Femur (tissue), 1 donor: ENCODE measurements at regions not wholly inside any gene's neighbourhood (a gene's known extent, or its start where the extent isn't known, plus 50 kb on each side); places are given as distances from the start of the nearest gene placed in this dataset.

ENCODE experiments used
- DNase-seq: peaks from one replicate; pipeline ENCODE4 v3.0.0-alpha.2; 2017

- no peak for DNase-seq
Observed at GRCh38 chr9:79809316-79809876, 237.6 kb downstream of the TLE4 start.

DNA sequence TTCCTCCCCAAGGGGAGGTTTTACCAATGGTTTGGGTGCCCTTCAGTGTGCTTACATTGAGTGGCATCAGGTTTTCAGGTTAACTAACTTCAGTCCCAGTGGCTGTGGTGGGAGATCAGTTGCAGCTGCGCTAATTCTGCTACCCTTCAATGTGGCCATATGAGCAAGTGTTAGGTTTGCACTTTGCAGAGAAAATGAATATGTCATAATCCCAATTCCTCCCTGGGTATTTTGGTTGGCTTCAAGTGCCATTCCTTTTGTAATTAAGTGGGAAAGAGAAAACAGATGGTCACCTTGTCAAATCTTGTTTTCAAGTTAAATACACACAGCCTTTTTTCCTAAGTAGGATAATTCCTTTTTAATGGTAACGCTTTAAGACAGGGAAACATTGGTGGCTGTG, 236.2 kb downstream of the TLE4 start:
- no peak for DNase-seq

GRCh38 chr9:79806086-79806485, 234.3 kb downstream of the TLE4 start:
- no peak for DNase-seq

DNA sequence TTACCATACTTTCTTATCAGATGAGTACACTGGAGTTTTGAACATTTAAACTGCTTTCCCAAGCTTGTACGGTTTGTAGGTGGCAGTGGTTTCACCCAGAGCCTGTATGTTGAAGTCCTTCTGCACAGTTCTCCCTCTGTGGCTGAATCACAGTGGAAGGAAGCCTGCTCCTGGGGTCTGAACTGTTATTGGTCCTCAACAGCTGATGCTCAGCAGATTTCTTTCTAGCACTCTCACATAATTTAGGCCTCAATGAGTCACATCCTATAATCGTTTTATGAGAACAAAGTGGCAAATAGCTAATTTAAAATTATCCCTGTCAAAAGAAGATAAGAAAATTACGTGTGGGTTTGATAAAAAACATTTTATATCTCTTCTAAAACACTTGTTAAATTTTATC, 229.7 kb downstream of the TLE4 start:
- DNase-seq, result no peak

- DNase-seq, result no peak
Observed at GRCh38 chr9:79800578-79800977, 228.8 kb downstream of the TLE4 start.

GRCh38 chr9:79799691-79800335, 228.0 kb downstream of the TLE4 start:
- DNase-seq, result peak; percentile 58

DNA sequence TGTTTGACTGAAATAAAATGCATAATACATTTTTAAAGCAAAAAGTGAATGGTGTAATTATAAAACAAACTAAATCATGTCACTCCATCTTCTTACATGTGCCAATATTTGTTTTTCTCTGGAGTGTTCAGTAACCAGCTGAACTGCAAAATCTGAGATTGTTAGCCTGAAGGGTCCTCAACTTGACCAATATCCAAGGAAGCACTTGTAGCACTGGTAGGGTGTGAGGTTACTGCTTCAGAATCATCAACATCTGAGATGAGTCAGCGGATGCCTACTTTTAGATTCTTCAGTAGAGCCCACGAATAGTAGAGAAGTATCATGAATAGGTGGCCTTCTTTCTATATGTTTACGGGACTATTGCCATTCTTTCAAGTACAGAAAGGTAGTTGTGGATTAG, 226.7 kb downstream of the TLE4 start:
- no peak for DNase-seq

- no peak for DNase-seq
Observed at GRCh38 chr9:79796411-79796810, 224.6 kb downstream of the TLE4 start.

DNA sequence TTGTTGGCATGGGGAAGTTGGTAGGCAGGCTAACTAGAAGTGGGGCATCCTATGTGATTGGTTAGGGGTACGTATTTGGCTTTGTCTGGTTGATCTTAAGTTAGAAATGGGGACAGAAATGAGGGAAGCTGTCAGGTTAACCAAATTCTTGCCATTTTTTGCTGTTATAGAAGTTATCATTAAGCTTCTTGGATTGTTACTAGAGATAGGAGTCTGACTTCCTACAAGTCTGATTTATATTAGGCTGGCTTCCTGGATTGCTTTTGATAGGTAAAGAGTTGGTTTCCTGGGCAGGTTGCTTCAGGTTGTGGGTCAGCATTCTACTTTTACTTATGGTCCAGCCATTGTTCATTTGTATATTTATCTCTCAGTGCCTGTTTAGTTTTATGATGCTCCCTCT, 216.9 kb downstream of the TLE4 start:
- DNase-seq, result no peak

DNA sequence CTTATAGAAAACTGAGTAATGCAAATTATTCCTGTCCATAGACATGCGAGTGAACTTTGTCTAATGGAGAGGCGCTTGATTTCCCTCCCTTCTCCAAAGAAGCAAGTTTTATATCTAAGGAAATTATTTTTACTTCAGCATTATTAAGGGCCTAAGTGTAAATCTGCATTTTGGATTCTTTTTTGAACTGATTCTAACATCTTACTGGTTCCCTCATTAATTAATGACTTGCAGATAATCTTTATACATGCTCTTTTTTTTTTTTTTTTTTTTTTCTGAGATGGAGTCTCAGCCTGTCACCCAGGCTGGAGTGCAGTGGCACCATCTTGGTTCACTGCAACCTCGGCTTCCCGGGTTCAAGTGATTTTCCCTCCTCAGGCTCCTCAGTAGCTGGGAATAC, 209.5 kb downstream of the TLE4 start:
- no peak for DNase-seq

GRCh38 chr9:79780559-79780958, 208.8 kb downstream of the TLE4 start:
- DNase-seq, result no peak

DNA sequence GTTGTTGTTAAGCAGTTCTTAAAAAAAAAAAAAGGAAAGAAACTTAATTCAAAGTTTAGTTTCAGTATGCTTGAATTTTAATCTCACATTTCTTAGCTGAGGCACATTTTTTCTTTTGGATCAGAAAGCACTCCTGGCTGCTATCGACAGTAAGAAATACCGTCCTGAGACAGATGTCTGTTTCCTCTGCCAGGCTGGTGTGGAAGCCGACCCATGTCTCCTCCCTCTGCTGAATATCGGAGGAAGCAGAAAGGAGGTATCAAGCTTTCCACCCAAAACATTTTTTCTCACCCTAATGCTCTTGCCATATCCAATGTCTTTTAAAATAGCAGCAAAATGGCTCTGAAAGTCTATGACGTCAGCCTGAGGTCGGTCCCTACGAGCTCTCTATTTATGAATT, 208.1 kb downstream of the TLE4 start:
- DNase-seq, result no peak

DNA sequence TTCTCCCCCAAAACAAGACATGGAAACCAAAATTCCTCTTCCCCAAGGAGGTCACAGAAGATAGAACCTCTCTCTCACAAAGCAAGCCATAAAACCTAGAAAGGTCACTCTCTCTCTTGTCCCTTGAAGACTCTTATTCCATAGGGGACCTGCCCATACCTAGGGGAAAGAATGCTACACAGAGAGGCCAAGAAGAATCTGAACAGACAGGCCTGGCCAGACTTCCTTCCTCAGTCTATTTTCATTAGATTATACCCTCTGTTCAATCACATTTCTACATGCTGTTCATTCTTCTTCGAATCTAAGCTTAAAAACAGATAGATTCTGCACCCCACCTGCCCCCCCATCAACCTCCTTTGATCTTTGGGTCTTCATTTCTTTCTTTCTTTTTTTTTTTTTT, 206.8 kb downstream of the TLE4 start:
- DNase-seq, result no peak

- no peak for DNase-seq
Observed at GRCh38 chr9:79776581-79776980, 204.8 kb downstream of the TLE4 start.
